ENCODE measurements at regions not wholly inside any gene's neighbourhood (a gene's known extent, or its start where the extent isn't known, plus 50 kb on each side); places are given as distances from the start of the nearest gene placed in this dataset.

GRCh38 chr2:77631007-77631406 is 108.8 kb upstream of the LRRTM4 start:
- H3K4me2 ChIP-seq (ENCODE audit: extremely low read depth, insufficient read depth, low read length) = no peak overlapping the region
- H3K4me3 ChIP-seq (replicated peaks in 1 of 4; ENCODE audit: control extremely low read depth in 1 of 4, insufficient read depth in 1 of 4, low read depth in 3 of 4, low read length in 4 of 4) = no peak overlapping the region
- no peak overlapping the region for H3K9ac ChIP-seq (ENCODE audit: insufficient read depth, low read length)
- H3K27ac ChIP-seq (ENCODE audit: insufficient read depth, low read length) = no peak overlapping the region
- no peaks in the 10 kb centered on the region for H3K4me1 ChIP-seq (ENCODE audit: control insufficient read depth, extremely low read depth, insufficient read depth, low read length)
- H3K27me3 ChIP-seq (ENCODE audit: control insufficient read depth, insufficient read depth, low read length) = no peaks in the 10 kb centered on the region
- H2AFZ ChIP-seq (ENCODE audit: low read length) = no peak overlapping the region
- no peaks in the 10 kb centered on the region for H3K36me3 ChIP-seq (ENCODE audit: control insufficient read depth, insufficient read depth, low read length)
- H3K9me3 ChIP-seq (ENCODE audit: control insufficient read depth, insufficient read depth, low read depth, low read length) = no peaks in the 10 kb centered on the region
- H4K20me1 ChIP-seq (ENCODE audit: control insufficient read depth, extremely low read depth, insufficient read depth, low read length) = no peaks in the 10 kb centered on the region
- H3K79me2 ChIP-seq (ENCODE audit: control insufficient read depth, insufficient read depth, low read length) = no peaks in the 10 kb centered on the region
- TF ChIP-seq CTCF (conservative IDR thresholded peaks at IDR 0.05 in 1 of 2, IDR thresholded peaks at IDR 0.05 in 1 of 2; ENCODE audit: low read depth in 1 of 2, low read length in 2 of 2) (no peak), EZH2 (IDR thresholded peaks at IDR 0.05; ENCODE audit: low read length, missing control alignments) (no peak)
- no peak for DNase-seq (ENCODE audit: low read depth in 2 of 2)

GRCh38 chr2:77633601-77634000 is 111.4 kb upstream of the LRRTM4 start:
- H3K9ac ChIP-seq (ENCODE audit: insufficient read depth, low read length) = no peak overlapping the region
- H3K36me3 ChIP-seq (ENCODE audit: control insufficient read depth, insufficient read depth, low read length) = no peaks in the 10 kb centered on the region
- H3K4me1 ChIP-seq (ENCODE audit: control insufficient read depth, extremely low read depth, insufficient read depth, low read length) = no peaks in the 10 kb centered on the region
- H3K79me2 ChIP-seq (ENCODE audit: control insufficient read depth, insufficient read depth, low read length) = no peaks in the 10 kb centered on the region
- H3K4me3 ChIP-seq (replicated peaks in 1 of 4; ENCODE audit: control extremely low read depth in 1 of 4, insufficient read depth in 1 of 4, low read depth in 3 of 4, low read length in 4 of 4) = no peak overlapping the region
- TF ChIP-seq EZH2 (IDR thresholded peaks at IDR 0.05; ENCODE audit: low read length, missing control alignments) (no peak), CTCF (conservative IDR thresholded peaks at IDR 0.05 in 1 of 2, IDR thresholded peaks at IDR 0.05 in 1 of 2; ENCODE audit: low read depth in 1 of 2, low read length in 2 of 2) (no peak)
- H3K4me2 ChIP-seq (ENCODE audit: extremely low read depth, insufficient read depth, low read length) = no peak overlapping the region
- H3K9me3 ChIP-seq (ENCODE audit: control insufficient read depth, insufficient read depth, low read depth, low read length) = no peaks in the 10 kb centered on the region
- no peaks in the 10 kb centered on the region for H4K20me1 ChIP-seq (ENCODE audit: control insufficient read depth, extremely low read depth, insufficient read depth, low read length)
- DNase-seq (ENCODE audit: low read depth in 2 of 2) = no peak
- H3K27me3 ChIP-seq (ENCODE audit: control insufficient read depth, insufficient read depth, low read length) = no peaks in the 10 kb centered on the region
- H2AFZ ChIP-seq (ENCODE audit: low read length) = no peak overlapping the region
- no peak overlapping the region for H3K27ac ChIP-seq (ENCODE audit: insufficient read depth, low read length)

GRCh38 chr2:77640924-77641323 is 118.7 kb upstream of the LRRTM4 start:
- no peak overlapping the region for H3K9ac ChIP-seq (ENCODE audit: insufficient read depth, low read length)
- H2AFZ ChIP-seq (ENCODE audit: low read length) = no peak overlapping the region

More at GRCh38 chr2:77640924-77641323, 118.7 kb upstream of the LRRTM4 start:
- DNase-seq (ENCODE audit: low read depth in 2 of 2) = no peak
- H3K4me2 ChIP-seq (ENCODE audit: extremely low read depth, insufficient read depth, low read length) = no peak overlapping the region
- no peaks in the 10 kb centered on the region for H3K9me3 ChIP-seq (ENCODE audit: control insufficient read depth, insufficient read depth, low read depth, low read length)
- no peak overlapping the region for H3K4me3 ChIP-seq (replicated peaks in 1 of 4; ENCODE audit: control extremely low read depth in 1 of 4, insufficient read depth in 1 of 4, low read depth in 3 of 4, low read length in 4 of 4)
- no peaks in the 10 kb centered on the region for H3K79me2 ChIP-seq (ENCODE audit: control insufficient read depth, insufficient read depth, low read length)
- H3K27me3 ChIP-seq (ENCODE audit: control insufficient read depth, insufficient read depth, low read length) = no peaks in the 10 kb centered on the region
- TF ChIP-seq EZH2 (IDR thresholded peaks at IDR 0.05; ENCODE audit: low read length, missing control alignments) (no peak), CTCF (conservative IDR thresholded peaks at IDR 0.05 in 1 of 2, IDR thresholded peaks at IDR 0.05 in 1 of 2; ENCODE audit: low read depth in 1 of 2, low read length in 2 of 2) (no peak)
- no peak overlapping the region for H3K27ac ChIP-seq (ENCODE audit: insufficient read depth, low read length)
- no peaks in the 10 kb centered on the region for H4K20me1 ChIP-seq (ENCODE audit: control insufficient read depth, extremely low read depth, insufficient read depth, low read length)
- no peaks in the 10 kb centered on the region for H3K36me3 ChIP-seq (ENCODE audit: control insufficient read depth, insufficient read depth, low read length)
- no peaks in the 10 kb centered on the region for H3K4me1 ChIP-seq (ENCODE audit: control insufficient read depth, extremely low read depth, insufficient read depth, low read length)
